Activated CD4-positive, alpha-beta memory T cell treated with anti-CD3 and anti-CD28 coated beads for 36 hours (primary cell): ENCODE measurements at regions not wholly inside any gene's neighbourhood (a gene's known extent, or its start where the extent isn't known, plus 50 kb on each side); places are given as distances from the start of the nearest gene placed in this dataset.
A peak's percentile ranks its signal among the peaks of the same experiment; 100 is the strongest.

Source experiments
- CTCF ChIA-PET: fragments of 350-600 bp; sonication (Branson Sonifier 250); formaldehyde crosslinking; loops from one replicate; lab custom pipeline; 2021; ENCODE audit warnings: antibody characterized with exemption, inconsistent platforms; lab: Charles Lee
- POLR2A ChIA-PET: fragments of 350-600 bp; sonication (Branson Sonifier 250); formaldehyde crosslinking; loops from one replicate; lab custom pipeline; 2021; ENCODE audit warnings: antibody characterized with exemption; lab: Charles Lee
- DNase-seq: peaks from one replicate; pipeline ENCODE4 v3.0.0-alpha.2; 2020
- H3K27ac Mint-ChIP-seq: one replicate; pipeline ENCODE4 v1.8.0; 2021; ENCODE audit warnings: mixed read lengths
- H3K27me3 Mint-ChIP-seq: one replicate; pipeline ENCODE4 v1.8.0; 2021; ENCODE audit warnings: mixed read lengths
- H3K36me3 Mint-ChIP-seq: one replicate; pipeline ENCODE4 v1.8.0; 2021; ENCODE audit warnings: mixed read lengths
- H3K4me1 Mint-ChIP-seq: one replicate; pipeline ENCODE4 v1.8.0; 2021; ENCODE audit warnings: low read depth, mixed read lengths
- H3K4me3 Mint-ChIP-seq: one replicate; pipeline ENCODE4 v1.8.0; 2021; ENCODE audit warnings: mild to moderate bottlenecking, mixed read lengths
- H3K9me3 Mint-ChIP-seq: one replicate; pipeline ENCODE4 v1.8.0; 2021; ENCODE audit warnings: mixed read lengths
- intact Hi-C: fragments of 100-400 bp; cut with micrococcal nuclease; formaldehyde crosslinking; loops from one replicate; pipeline ENCODE4 v1.15.1; 2023

GRCh38 chr9:113803811-113804589, 72.1 kb upstream of the ZNF618 start:
- Mint-ChIP-seq H3K27ac (no peak overlapping the region), H3K36me3 (no peaks in the 10 kb centered on the region), H3K27me3 (peaks cover 9% of the 10 kb centered on the region), H3K9me3 (no peaks in the 10 kb centered on the region), H3K4me1 (no peaks in the 10 kb centered on the region), H3K4me3 (no peak overlapping the region)
- intact Hi-C loops: no loop called here
- no peak for DNase-seq
- CTCF ChIA-PET: no interaction called here
- POLR2A ChIA-PET: no interaction called here

GRCh38 chr9:113805486-113806132, 70.5 kb upstream of the ZNF618 start:
- Mint-ChIP-seq H3K9me3 (no peaks in the 10 kb centered on the region), H3K27ac (no peak overlapping the region), H3K4me1 (no peaks in the 10 kb centered on the region), H3K36me3 (no peaks in the 10 kb centered on the region), H3K4me3 (no peak overlapping the region), H3K27me3 (peaks cover 10% of the 10 kb centered on the region)
- intact Hi-C loops: no loop called here
- no peak for DNase-seq
- CTCF ChIA-PET: interaction anchor here (1.1 to 3.0 kb wide), 2 partner anchors 28 to 71 kb away, joined by 3 to 20 read pairs; partner anchors contain the start of gene ZNF618
- POLR2A ChIA-PET: no interaction called here

DNA sequence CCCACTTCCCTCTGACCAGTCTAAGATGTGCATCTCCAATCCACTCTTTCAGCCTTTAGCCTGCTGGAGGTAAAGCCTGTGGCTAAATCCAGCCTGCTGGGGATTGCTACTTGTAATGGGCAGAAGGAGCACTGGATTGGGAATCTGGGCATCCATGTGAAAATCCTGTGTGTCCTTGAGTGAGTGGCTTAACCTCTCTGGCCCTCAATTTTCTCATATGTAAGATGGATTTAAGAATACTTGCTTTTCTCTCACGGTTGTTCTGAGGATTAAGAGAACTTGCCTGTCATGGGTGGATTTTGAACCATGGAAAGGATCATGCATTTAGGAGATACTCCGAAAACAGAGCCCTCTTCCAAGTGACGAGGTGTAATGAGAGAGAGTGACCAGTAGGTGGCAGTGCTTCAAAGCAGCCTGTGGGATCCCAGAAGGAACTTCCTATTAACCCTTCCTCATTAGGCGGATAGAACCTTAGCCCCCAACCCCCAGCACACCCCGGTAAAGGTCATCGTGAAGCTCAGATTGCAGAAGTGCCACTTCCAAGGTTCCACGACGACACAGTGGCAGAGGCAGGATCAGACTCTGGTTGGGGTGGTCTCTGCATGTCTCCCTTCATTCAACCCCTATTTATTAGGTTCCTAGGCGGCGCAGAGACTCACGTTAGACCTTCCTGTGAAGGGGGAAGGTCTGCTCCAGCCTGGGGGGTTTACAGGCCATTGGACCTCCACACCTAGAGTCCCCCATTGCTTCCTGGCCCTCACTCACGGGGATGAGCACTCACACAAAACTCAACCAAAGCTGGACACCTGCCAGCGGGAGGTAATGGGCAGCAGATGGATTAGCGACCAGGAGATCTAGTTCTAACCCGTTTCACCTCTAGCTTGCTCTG, 68.7 kb upstream of the ZNF618 start:
- Mint-ChIP-seq H3K4me1 (no peaks in the 10 kb centered on the region), H3K9me3 (no peaks in the 10 kb centered on the region), H3K4me3 (no peak overlapping the region), H3K27ac (no peak overlapping the region), H3K36me3 (no peaks in the 10 kb centered on the region), H3K27me3 (peaks cover 14% of the 10 kb centered on the region)
- ChIA-PET CTCF (interaction anchor here (0.9 to 3.0 kb wide), 10 partner anchors 9 to 156 kb away, joined by 3 to 20 read pairs (median 4); partner anchors contain the start of gene ZNF618), POLR2A (no interaction called here)
- DNase-seq: peak; percentile 49
- intact Hi-C loops: loop anchor here (1.0 kb wide), 2 partner anchors 69 to 156 kb away; partner anchors contain the start of gene ZNF618

GRCh38 chr9:113808391-113809358, 67.4 kb upstream of the ZNF618 start:
- DNase-seq: no peak
- Mint-ChIP-seq H3K9me3 (no peaks in the 10 kb centered on the region), H3K27ac (no peak overlapping the region), H3K27me3 (peaks cover 14% of the 10 kb centered on the region), H3K4me1 (no peaks in the 10 kb centered on the region), H3K36me3 (no peaks in the 10 kb centered on the region), H3K4me3 (no peak overlapping the region)
- ChIA-PET CTCF (interaction anchor here (0.9 to 3.0 kb wide), 8 partner anchors 7 to 155 kb away, joined by 3 to 20 read pairs (median 5); partner anchors contain the start of gene ZNF618), POLR2A (no interaction called here)
- intact Hi-C loops: no loop called here

DNA sequence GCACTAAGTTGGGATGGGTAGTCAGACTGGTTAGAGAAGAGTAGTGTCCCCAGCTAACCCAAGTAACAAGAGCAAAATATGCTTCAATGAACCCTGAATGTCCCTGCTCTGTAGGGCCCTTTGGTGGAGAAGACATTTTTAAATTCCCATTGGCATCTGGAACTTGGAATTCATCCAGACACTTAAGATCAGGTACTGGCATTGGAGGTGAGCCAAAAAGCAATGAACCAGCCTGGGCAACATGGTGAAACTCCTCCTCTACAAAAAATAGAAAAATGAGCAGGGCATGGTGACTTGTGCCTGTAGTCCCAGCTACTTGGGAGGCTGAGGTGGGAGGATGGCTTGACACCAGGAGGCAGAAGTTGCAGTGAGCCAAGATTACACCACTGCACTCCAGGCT, 58.9 kb upstream of the ZNF618 start:
- POLR2A ChIA-PET: no interaction called here
- Mint-ChIP-seq H3K27ac (no peak overlapping the region), H3K9me3 (no peaks in the 10 kb centered on the region), H3K27me3 (peaks cover 18% of the 10 kb centered on the region), H3K4me1 (no peaks in the 10 kb centered on the region), H3K4me3 (no peak overlapping the region), H3K36me3 (no peaks in the 10 kb centered on the region)
- DNase-seq: no peak
- intact Hi-C loops: no loop called here
- CTCF ChIA-PET: no interaction called here

GRCh38 chr9:113818391-113818790, 57.7 kb upstream of the ZNF618 start:
- peaks cover 21% of the 10 kb centered on the region for H3K27me3 Mint-ChIP-seq
- POLR2A ChIA-PET: no interaction called here
- H3K36me3 Mint-ChIP-seq: peaks cover 3% of the 10 kb centered on the region
- no peak for DNase-seq
- H3K27ac Mint-ChIP-seq: no peak overlapping the region
- no peaks in the 10 kb centered on the region for H3K4me1 Mint-ChIP-seq
- H3K4me3 Mint-ChIP-seq: no peak overlapping the region
- CTCF ChIA-PET: no interaction called here
- H3K9me3 Mint-ChIP-seq: no peaks in the 10 kb centered on the region
- intact Hi-C loops: no loop called here

GRCh38 chr9:113822315-113822714, 53.8 kb upstream of the ZNF618 start:
- DNase-seq: no peak
- ChIA-PET CTCF (interaction anchor here (1.6 kb wide), 1 partner anchor 13 kb away, joined by 6 read pairs; no protein-coding TSS in a partner anchor), POLR2A (no interaction called here)
- no peak overlapping the region for H3K4me3 Mint-ChIP-seq
- no peaks in the 10 kb centered on the region for H3K9me3 Mint-ChIP-seq
- no peak overlapping the region for H3K27ac Mint-ChIP-seq
- intact Hi-C loops: no loop called here
- H3K4me1 Mint-ChIP-seq: no peaks in the 10 kb centered on the region
- peaks cover 4% of the 10 kb centered on the region for H3K36me3 Mint-ChIP-seq
- H3K27me3 Mint-ChIP-seq: peaks cover 17% of the 10 kb centered on the region

DNA sequence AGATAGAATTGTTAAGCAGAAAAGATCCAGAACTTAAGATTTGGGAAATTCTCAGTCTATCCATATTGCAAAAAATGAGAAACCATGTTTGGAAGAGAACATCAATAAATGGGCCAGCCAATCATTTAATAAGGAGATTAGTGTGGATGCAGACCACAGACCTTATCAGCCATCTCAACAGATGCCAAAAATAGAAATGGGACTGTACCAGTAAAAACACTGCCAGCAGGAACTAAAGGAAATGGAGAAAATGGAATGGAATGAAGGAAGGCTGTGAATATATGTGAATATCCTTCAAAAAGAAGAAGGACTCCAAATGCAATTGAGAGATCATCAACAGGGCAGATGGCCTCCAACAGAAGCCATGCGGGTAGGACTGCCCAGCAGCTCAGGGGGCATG, 52.7 kb upstream of the ZNF618 start:
- CTCF ChIA-PET: interaction anchor here (1.6 kb wide), 1 partner anchor 14 kb away, joined by 6 read pairs; no protein-coding TSS in a partner anchor
- H3K27me3 Mint-ChIP-seq: peaks cover 14% of the 10 kb centered on the region
- POLR2A ChIA-PET: no interaction called here

More for the DNA sequence above, 52.7 kb upstream of the ZNF618 start:
- H3K9me3 Mint-ChIP-seq: no peaks in the 10 kb centered on the region
- H3K27ac Mint-ChIP-seq: no peak overlapping the region
- H3K4me1 Mint-ChIP-seq: no peaks in the 10 kb centered on the region
- peaks cover 4% of the 10 kb centered on the region for H3K36me3 Mint-ChIP-seq
- no peak for DNase-seq
- no peak overlapping the region for H3K4me3 Mint-ChIP-seq
- intact Hi-C loops: no loop called here
